AG09319 (cell line): ENCODE measurements at regions not wholly inside any gene's neighbourhood (a gene's known extent, or its start where the extent isn't known, plus 50 kb on each side); places are given as distances from the start of the nearest gene placed in this dataset.

Source experiments
- DNase-seq: peaks from one replicate; pipeline ENCODE4 v3.0.0-alpha.2; 2010; ENCODE audit warnings: low read depth; ENCODE audit errors: extremely low read depth
- CTCF ChIP-seq: IDR thresholded peaks from 2 replicates; pipeline ENCODE4 v1.5.1; 2011; ENCODE audit warnings: low read depth, mild to moderate bottlenecking, inconsistent platforms, low read length, moderate library complexity

- no peak for DNase-seq
- TF ChIP-seq CTCF, result no peak
These were observed 284.6 kb upstream of the PDE4D start for GRCh38 chr5:60178101-60178500.

GRCh38 chr5:60177596-60177995, 284.1 kb upstream of the PDE4D start:
- TF ChIP-seq CTCF, result no peak
- DNase-seq, result no peak

- no peak for DNase-seq
- no peak for TF ChIP-seq CTCF
These were observed 280.1 kb upstream of the PDE4D start for GRCh38 chr5:60173667-60174066.

GRCh38 chr5:60163762-60164161, 270.2 kb upstream of the PDE4D start:
- TF ChIP-seq CTCF, result no peak
- DNase-seq, result no peak

GRCh38 chr5:60162441-60162840, 268.9 kb upstream of the PDE4D start:
- no peak for DNase-seq

GRCh38 chr5:60161340-60161934, 267.9 kb upstream of the PDE4D start:
- TF ChIP-seq CTCF, result peak; percentile 43
- no peak for DNase-seq

More at GRCh38 chr5:60162441-60162840, 268.9 kb upstream of the PDE4D start:
- no peak for TF ChIP-seq CTCF

- DNase-seq, result no peak
- TF ChIP-seq CTCF, result no peak
These were observed 255.6 kb upstream of the PDE4D start for GRCh38 chr5:60149081-60149480.
